GM18907 (cell line): ENCODE measurements at regions not wholly inside any gene's neighbourhood (a gene's known extent, or its start where the extent isn't known, plus 50 kb on each side); places are given as distances from the start of the nearest gene placed in this dataset.
A peak's percentile ranks its signal among the peaks of the same experiment; 100 is the strongest.
"Not testable (repeated sequence)": the region's sequence is repeated elsewhere in the genome, so short reads cannot be mapped to it uniquely, and the experiment has no call there.

Experiments
- ATAC-seq: cut with Tn5 transposase; IDR thresholded peaks from one replicate; pipeline ENCODE4 v1.9.1; 2021; ENCODE audit warnings: mild to moderate bottlenecking, moderate library complexity; ENCODE audit not compliant: unreplicated experiment

GRCh38 chr3:88000853-88001252, 58.0 kb downstream of the CGGBP1 start:
- ATAC-seq = peak; percentile 45

GRCh38 chr3:87997966-87998365, 60.8 kb downstream of the CGGBP1 start:
- no peak for ATAC-seq

GRCh38 chr3:87997298-87997697, 61.5 kb downstream of the CGGBP1 start:
- ATAC-seq = peak; percentile 94

GRCh38 chr3:87996882-87997281, 61.9 kb downstream of the CGGBP1 start:
- no peak for ATAC-seq

GRCh38 chr3:87993566-87993965, 65.2 kb downstream of the CGGBP1 start:
- no peak for ATAC-seq

GRCh38 chr3:87987952-87988351, 70.9 kb downstream of the CGGBP1 start:
- ATAC-seq = no peak

GRCh38 chr3:87982421-87982820, 76.4 kb downstream of the CGGBP1 start:
- no peak for ATAC-seq

- ATAC-seq = no peak
These were observed 79.3 kb downstream of the CGGBP1 start for GRCh38 chr3:87979527-87979926.

GRCh38 chr3:87977765-87978164, 81.0 kb downstream of the CGGBP1 start:
- no peak for ATAC-seq

- ATAC-seq = no peak
These were observed 83.1 kb downstream of the CGGBP1 start for GRCh38 chr3:87975716-87976115.

- ATAC-seq = no peak
These were observed 84.9 kb downstream of the CGGBP1 start for GRCh38 chr3:87973906-87974305.

- ATAC-seq = no peak
These were observed 89.2 kb downstream of the CGGBP1 start for GRCh38 chr3:87969620-87970019.

GRCh38 chr3:87968668-87969067, 90.1 kb downstream of the CGGBP1 start:
- no peak for ATAC-seq

- ATAC-seq = no peak
These were observed 100.5 kb downstream of the CGGBP1 start for GRCh38 chr3:87958289-87958688.

- no peak for ATAC-seq
These were observed 101.2 kb downstream of the CGGBP1 start for GRCh38 chr3:87957575-87957974.

GRCh38 chr3:87949879-87950208, 109.0 kb downstream of the CGGBP1 start:
- no peak for ATAC-seq

- peak; percentile 98 for ATAC-seq
These were observed 109.5 kb downstream of the CGGBP1 start for GRCh38 chr3:87949189-87949878.

- not testable (repeated sequence) for ATAC-seq
These were observed 112.8 kb downstream of the CGGBP1 start for GRCh38 chr3:87946007-87946406.

- not testable (repeated sequence) for ATAC-seq
These were observed 116.5 kb downstream of the CGGBP1 start for GRCh38 chr3:87942256-87942655.

GRCh38 chr3:87924485-87924884, 134.3 kb downstream of the CGGBP1 start:
- no peak for ATAC-seq

- no peak for ATAC-seq
These were observed 138.3 kb downstream of the CGGBP1 start for GRCh38 chr3:87920549-87920948.

- ATAC-seq = no peak
These were observed 157.7 kb downstream of the CGGBP1 start for GRCh38 chr3:87901141-87901540.

- no peak for ATAC-seq
These were observed 158.7 kb downstream of the CGGBP1 start for GRCh38 chr3:87900061-87900460.
